ENCODE measurements at regions not wholly inside any gene's neighbourhood (a gene's known extent, or its start where the extent isn't known, plus 50 kb on each side); places are given as distances from the start of the nearest gene placed in this dataset.

GRCh38 chr17:36854982-36855381, 82.3 kb upstream of the LHX1 start:
- Histone ChIP-seq H3K18ac (ENCODE audit: low read depth in 1 of 2, low read length in 2 of 2) (no peak overlapping the region), H3K9ac (ENCODE audit: low read length) (no peak overlapping the region), H4K8ac (ENCODE audit: low read length) (no peak overlapping the region), H2BK5ac (ENCODE audit: low read depth, low read length, poor library complexity, severe bottlenecking) (no peak overlapping the region), H3K36me3 (ENCODE audit: control insufficient read depth in 1 of 2, insufficient read depth in 2 of 2, low read depth in 1 of 2, low read length in 2 of 2) (no peaks in the 10 kb centered on the region), H2AK5ac (ENCODE audit: low read length, severe bottlenecking) (no peak overlapping the region), H3K9me3 (ENCODE audit: control insufficient read depth, low read length) (no peaks in the 10 kb centered on the region), H3K14ac (ENCODE audit: low read length in 2 of 2) (no peak overlapping the region), H2BK120ac (ENCODE audit: low read depth, low read length) (no peak overlapping the region), H3K4me3 (ENCODE audit: insufficient read depth in 1 of 2, low read depth in 1 of 2, low read length in 2 of 2) (no peak overlapping the region), H3K79me1 (replicated peaks; ENCODE audit: low read length, poor library complexity, severe bottlenecking) (no peaks in the 10 kb centered on the region), H2BK12ac (ENCODE audit: low read length in 2 of 2) (no peak overlapping the region), H2BK15ac (ENCODE audit: low read depth, poor library complexity, severe bottlenecking) (no peak overlapping the region), H3K4me2 (ENCODE audit: low read length, poor library complexity, severe bottlenecking) (no peak overlapping the region), H3K27me3 (ENCODE audit: control insufficient read depth in 1 of 2, insufficient read depth in 1 of 2, low read length in 2 of 2) (peaks cover 0 to 39% of the 10 kb centered on the region in 2 experiments), H3K27ac (ENCODE audit: low read length, poor library complexity, severe bottlenecking) (no peak overlapping the region), H2AFZ (ENCODE audit: low read depth, low read length) (no peak overlapping the region), H3K4ac (ENCODE audit: low read depth in 1 of 2, low read length in 2 of 2) (no peak overlapping the region), H3K23ac (ENCODE audit: low read length in 2 of 2) (no peak overlapping the region), H4K91ac (ENCODE audit: low read length) (no peak overlapping the region), H3K4me1 (ENCODE audit: control insufficient read depth, insufficient read depth, low read depth, low read length) (peaks cover 41% of the 10 kb centered on the region)
- 50% methylated on average over 2 of the region's 3 CpGs for WGBS
- no peak for DNase-seq

GRCh38 chr17:36855459-36855858, 81.8 kb upstream of the LHX1 start:
- Histone ChIP-seq H2BK120ac (ENCODE audit: low read depth, low read length) (no peak overlapping the region), H3K23ac (ENCODE audit: low read length in 2 of 2) (no peak overlapping the region), H3K4me2 (ENCODE audit: low read length, poor library complexity, severe bottlenecking) (no peak overlapping the region), H4K8ac (ENCODE audit: low read length) (no peak overlapping the region), H2BK5ac (ENCODE audit: low read depth, low read length, poor library complexity, severe bottlenecking) (no peak overlapping the region), H3K18ac (ENCODE audit: low read depth in 1 of 2, low read length in 2 of 2) (no peak overlapping the region), H3K4me1 (ENCODE audit: control insufficient read depth, insufficient read depth, low read depth, low read length) (peaks cover 41% of the 10 kb centered on the region), H2BK12ac (ENCODE audit: low read length in 2 of 2) (no peak overlapping the region), H2BK15ac (ENCODE audit: low read depth, poor library complexity, severe bottlenecking) (no peak overlapping the region), H3K27me3 (ENCODE audit: control insufficient read depth in 1 of 2, insufficient read depth in 1 of 2, low read length in 2 of 2) (peaks cover 0 to 43% of the 10 kb centered on the region in 2 experiments), H2AK5ac (ENCODE audit: low read length, severe bottlenecking) (peak overlapping the region; percentile 8), H3K9ac (ENCODE audit: low read length) (no peak overlapping the region), H3K14ac (ENCODE audit: low read length in 2 of 2) (no peak overlapping the region), H4K91ac (ENCODE audit: low read length) (no peak overlapping the region), H3K4ac (ENCODE audit: low read depth in 1 of 2, low read length in 2 of 2) (no peak overlapping the region), H3K36me3 (ENCODE audit: control insufficient read depth in 1 of 2, insufficient read depth in 2 of 2, low read depth in 1 of 2, low read length in 2 of 2) (no peaks in the 10 kb centered on the region), H3K4me3 (ENCODE audit: insufficient read depth in 1 of 2, low read depth in 1 of 2, low read length in 2 of 2) (no peak overlapping the region), H3K27ac (ENCODE audit: low read length, poor library complexity, severe bottlenecking) (no peak overlapping the region), H3K9me3 (ENCODE audit: control insufficient read depth, low read length) (no peaks in the 10 kb centered on the region), H2AFZ (ENCODE audit: low read depth, low read length) (no peak overlapping the region), H3K79me1 (replicated peaks; ENCODE audit: low read length, poor library complexity, severe bottlenecking) (no peaks in the 10 kb centered on the region)
- no peak for DNase-seq
- WGBS, result 53% methylated on average over 2 of the region's 4 CpGs

GRCh38 chr17:36856222-36856621, 81.1 kb upstream of the LHX1 start:
- Histone ChIP-seq H2BK12ac (ENCODE audit: low read length in 2 of 2) (no peak overlapping the region), H2BK120ac (ENCODE audit: low read depth, low read length) (no peak overlapping the region), H3K9me3 (ENCODE audit: control insufficient read depth, low read length) (no peaks in the 10 kb centered on the region), H3K4ac (ENCODE audit: low read depth in 1 of 2, low read length in 2 of 2) (no peak overlapping the region), H3K36me3 (ENCODE audit: control insufficient read depth in 1 of 2, insufficient read depth in 2 of 2, low read depth in 1 of 2, low read length in 2 of 2) (no peaks in the 10 kb centered on the region), H4K8ac (ENCODE audit: low read length) (no peak overlapping the region), H3K18ac (ENCODE audit: low read depth in 1 of 2, low read length in 2 of 2) (no peak overlapping the region), H3K27ac (ENCODE audit: low read length, poor library complexity, severe bottlenecking) (no peak overlapping the region), H3K4me2 (ENCODE audit: low read length, poor library complexity, severe bottlenecking) (no peak overlapping the region), H2AK5ac (ENCODE audit: low read length, severe bottlenecking) (no peak overlapping the region), H2AFZ (ENCODE audit: low read depth, low read length) (no peak overlapping the region), H2BK5ac (ENCODE audit: low read depth, low read length, poor library complexity, severe bottlenecking) (no peak overlapping the region), H4K91ac (ENCODE audit: low read length) (no peak overlapping the region), H3K79me1 (replicated peaks; ENCODE audit: low read length, poor library complexity, severe bottlenecking) (no peaks in the 10 kb centered on the region), H2BK15ac (ENCODE audit: low read depth, poor library complexity, severe bottlenecking) (no peak overlapping the region), H3K14ac (ENCODE audit: low read length in 2 of 2) (no peak overlapping the region), H3K9ac (ENCODE audit: low read length) (no peak overlapping the region), H3K27me3 (ENCODE audit: control insufficient read depth in 1 of 2, insufficient read depth in 1 of 2, low read length in 2 of 2) (peaks cover 0 to 48% of the 10 kb centered on the region in 2 experiments), H3K23ac (ENCODE audit: low read length in 2 of 2) (no peak overlapping the region), H3K4me1 (ENCODE audit: control insufficient read depth, insufficient read depth, low read depth, low read length) (peaks cover 36% of the 10 kb centered on the region), H3K4me3 (ENCODE audit: insufficient read depth in 1 of 2, low read depth in 1 of 2, low read length in 2 of 2) (no peak overlapping the region)
- 92% methylated on average over 7 of the region's 7 CpGs for WGBS
- DNase-seq, result no peak

GRCh38 chr17:36856903-36857381, 80.3 kb upstream of the LHX1 start:
- no peaks in the 10 kb centered on the region for H3K79me1 ChIP-seq (replicated peaks; ENCODE audit: low read length, poor library complexity, severe bottlenecking)
- H4K91ac ChIP-seq (ENCODE audit: low read length), result no peak overlapping the region
- H2BK5ac ChIP-seq (ENCODE audit: low read depth, low read length, poor library complexity, severe bottlenecking), result no peak overlapping the region
- H3K4me1 ChIP-seq (ENCODE audit: control insufficient read depth, insufficient read depth, low read depth, low read length), result peaks cover 35% of the 10 kb centered on the region
- H3K23ac ChIP-seq (ENCODE audit: low read length in 2 of 2), result no peak overlapping the region
- peak overlapping the region; percentile 47 for H2AK5ac ChIP-seq (ENCODE audit: low read length, severe bottlenecking)
- no peak for DNase-seq
- H3K4me2 ChIP-seq (ENCODE audit: low read length, poor library complexity, severe bottlenecking), result no peak overlapping the region
- H3K14ac ChIP-seq (ENCODE audit: low read length in 2 of 2), result no peak overlapping the region
- H2AFZ ChIP-seq (ENCODE audit: low read depth, low read length), result no peak overlapping the region
- H2BK120ac ChIP-seq (ENCODE audit: low read depth, low read length), result no peak overlapping the region
- H3K4ac ChIP-seq (ENCODE audit: low read depth in 1 of 2, low read length in 2 of 2), result no peak overlapping the region
- no peaks in the 10 kb centered on the region for H3K9me3 ChIP-seq (ENCODE audit: control insufficient read depth, low read length)
- H3K27me3 ChIP-seq (ENCODE audit: control insufficient read depth in 1 of 2, insufficient read depth in 1 of 2, low read length in 2 of 2), result peaks cover 0 to 50% of the 10 kb centered on the region in 2 experiments
- H3K36me3 ChIP-seq (ENCODE audit: control insufficient read depth in 1 of 2, insufficient read depth in 2 of 2, low read depth in 1 of 2, low read length in 2 of 2), result no peaks in the 10 kb centered on the region
- 84% methylated on average over 16 of the region's 16 CpGs for WGBS
- no peak overlapping the region for H2BK15ac ChIP-seq (ENCODE audit: low read depth, poor library complexity, severe bottlenecking)
- no peak overlapping the region for H4K8ac ChIP-seq (ENCODE audit: low read length)
- no peak overlapping the region for H3K18ac ChIP-seq (ENCODE audit: low read depth in 1 of 2, low read length in 2 of 2)
- H3K27ac ChIP-seq (ENCODE audit: low read length, poor library complexity, severe bottlenecking), result no peak overlapping the region
- no peak overlapping the region for H2BK12ac ChIP-seq (ENCODE audit: low read length in 2 of 2)
- H3K4me3 ChIP-seq (ENCODE audit: insufficient read depth in 1 of 2, low read depth in 1 of 2, low read length in 2 of 2), result no peak overlapping the region
- H3K9ac ChIP-seq (ENCODE audit: low read length), result no peak overlapping the region
